IMR-90 (cell line): ENCODE measurements at regions not wholly inside any gene's neighbourhood (a gene's known extent, or its start where the extent isn't known, plus 50 kb on each side); places are given as distances from the start of the nearest gene placed in this dataset.

ENCODE experiments used
- CEBPB ChIP-seq: IDR thresholded peaks from 2 replicates; pipeline ENCODE4 v1.6.1; 2012; ENCODE audit warnings: low read depth, low read length, improper control_type of control experiment
- CTCF ChIP-seq: conservative IDR thresholded peaks from 2 replicates; pipeline ENCODE4 v1.5.1; 2012; ENCODE audit warnings: mild to moderate bottlenecking, low read depth, low read length, improper control_type of control experiment
- ELK1 ChIP-seq: fragments of 150-350 bp; IDR thresholded peaks from 2 replicates; pipeline ENCODE4 v1.6.1; 2016; ENCODE audit warnings: low read depth, mild to moderate bottlenecking, low read length, moderate library complexity, borderline replicate concordance
- MXI1 ChIP-seq: IDR thresholded peaks from 2 replicates; pipeline ENCODE4 v1.6.1; 2012; ENCODE audit warnings: low read depth, mild to moderate bottlenecking, low read length, moderate library complexity, borderline replicate concordance
- POLR2A ChIP-seq: IDR thresholded peaks from 2 replicates; pipeline ENCODE4 v1.6.1; 2012; ENCODE audit warnings: mild to moderate bottlenecking, low read depth, low read length
- SMC3 ChIP-seq: fragments of 150-350 bp; IDR thresholded peaks from 2 replicates; pipeline ENCODE4 v1.6.1; 2016; ENCODE audit warnings: low read depth, mild to moderate bottlenecking, antibody characterized with exemption, low read length, moderate library complexity

- TF ChIP-seq CTCF = no peak
- no peak for TF ChIP-seq ELK1
- TF ChIP-seq POLR2A = no peak
- no peak for TF ChIP-seq SMC3
- TF ChIP-seq MXI1 = no peak
- no peak for TF ChIP-seq CEBPB
Observed at GRCh38 chr14:56976211-56976610, 165.9 kb upstream of the OTX2 start.
